CD14-positive monocyte (primary cell): ENCODE measurements at regions not wholly inside any gene's neighbourhood (a gene's known extent, or its start where the extent isn't known, plus 50 kb on each side); places are given as distances from the start of the nearest gene placed in this dataset.
"Not testable (repeated sequence)": the region's sequence is repeated elsewhere in the genome, so short reads cannot be mapped to it uniquely, and the experiment has no call there.

Experiments used
- DNase-seq, 3 donors: peaks; one replicate each; pipeline ENCODE4 v3.0.0-alpha.2; 2011 to 2022
- H2AFZ ChIP-seq: 2 replicates; pipeline ENCODE4 v1.6.0; 2012; ENCODE audit warnings: mild to moderate bottlenecking, low read depth, low read length, inconsistent platforms; ENCODE audit not compliant: insufficient read depth, poor library complexity, severe bottlenecking
- H3K27ac ChIP-seq, 2 donors: 1 replicate in 1 of 2; 2 replicates in 1 of 2; pipeline ENCODE4 v1.5.1; 2012 to 2013; ENCODE audit warnings: low read length in 2 of 2, control low read depth in 1 of 2, inconsistent platforms in 1 of 2, low read depth in 1 of 2, mild to moderate bottlenecking in 1 of 2
- H3K27me3 ChIP-seq, 2 donors: one replicate each; pipeline versions ENCODE4 v1.6.0 to v1.6.1; 2011 to 2013; ENCODE audit warnings: low read length in 2 of 2; ENCODE audit not compliant: control insufficient read depth in 2 of 2, insufficient read depth in 2 of 2
- H3K36me3 ChIP-seq, 2 donors: replicated peaks in 1 of 2; 1 replicate in 1 of 2; 2 replicates in 1 of 2; pipeline versions ENCODE4 v1.5.1 to v1.6.1; 2012 to 2013; ENCODE audit warnings: low read length in 2 of 2, control low read depth in 1 of 2, inconsistent platforms in 1 of 2, mild to moderate bottlenecking in 1 of 2; ENCODE audit not compliant: insufficient read depth in 2 of 2, control insufficient read depth in 1 of 2
- H3K4me1 ChIP-seq, 2 donors: 1 replicate in 1 of 2; 2 replicates in 1 of 2; pipeline versions ENCODE4 v1.5.1 to v1.6.1; 2012 to 2013; ENCODE audit warnings: low read length in 2 of 2, control low read depth in 1 of 2, inconsistent platforms in 1 of 2, mild to moderate bottlenecking in 1 of 2, moderate library complexity in 1 of 2; ENCODE audit not compliant: insufficient read depth in 2 of 2, control insufficient read depth in 1 of 2
- H3K4me2 ChIP-seq: replicated peaks from 2 replicates; pipeline ENCODE3; 2012; ENCODE audit warnings: low read length, moderate library complexity, mild to moderate bottlenecking; ENCODE audit not compliant: poor library complexity, severe bottlenecking; ENCODE audit errors: extremely low read depth
- H3K4me3 ChIP-seq, 3 experiments: fragments of 200-600 bp in 1 of 3; sonication (generic) in 1 of 3; replicated peaks in 1 of 3; 1 replicate in 2 of 3; 2 replicates in 1 of 3; pipeline ENCODE4 v1.5.1; 2011 to 2013; ENCODE audit warnings: low read length in 3 of 3, mild to moderate bottlenecking in 3 of 3, control low read depth in 2 of 3, low read depth in 2 of 3, inconsistent platforms in 1 of 3, moderate library complexity in 1 of 3
- H3K79me2 ChIP-seq: 2 replicates; pipeline ENCODE4 v1.6.0; 2012; ENCODE audit warnings: mild to moderate bottlenecking, control low read depth, inconsistent platforms, low read length, moderate library complexity; ENCODE audit not compliant: insufficient read depth
- H3K9ac ChIP-seq: 2 replicates; pipeline ENCODE4 v1.6.0; 2017; ENCODE audit warnings: low read length, mild to moderate bottlenecking; ENCODE audit not compliant: insufficient read depth, poor library complexity, severe bottlenecking
- H3K9me3 ChIP-seq, 2 donors: replicated peaks in 1 of 2; 1 replicate in 1 of 2; 2 replicates in 1 of 2; pipeline versions ENCODE4 v1.5.1 to v1.6.1; 2012 to 2013; ENCODE audit warnings: low read length in 2 of 2, control low read depth in 1 of 2; ENCODE audit not compliant: control insufficient read depth in 1 of 2, insufficient read depth in 1 of 2
- H4K20me1 ChIP-seq: 2 replicates; pipeline ENCODE4 v1.6.0; 2012; ENCODE audit warnings: mild to moderate bottlenecking, low read length, control low read depth, moderate library complexity; ENCODE audit not compliant: insufficient read depth
- H3K27ac Mint-ChIP-seq, 7 donors: one replicate each; pipeline ENCODE4 v1.8.0; 2020; ENCODE audit warnings: mild to moderate bottlenecking in 7 of 7, mixed read lengths in 7 of 7, moderate library complexity in 6 of 7, inconsistent platforms in 2 of 7
- H3K27me3 Mint-ChIP-seq, 3 donors: one replicate each; pipeline ENCODE4 v1.8.0; 2021 to 2022; ENCODE audit warnings: low read depth in 3 of 3, mild to moderate bottlenecking in 3 of 3, mixed read lengths in 3 of 3, moderate library complexity in 3 of 3, inconsistent platforms in 1 of 3
- H3K36me3 Mint-ChIP-seq, 2 donors: one replicate each; pipeline ENCODE4 v1.8.0; 2020; ENCODE audit warnings: mixed read lengths in 2 of 2, inconsistent platforms in 1 of 2, mild to moderate bottlenecking in 1 of 2
- H3K4me1 Mint-ChIP-seq: one replicate; pipeline ENCODE4 v1.8.0; 2020; ENCODE audit warnings: mild to moderate bottlenecking, mixed read lengths
- H3K4me3 Mint-ChIP-seq, 2 donors: one replicate each; pipeline ENCODE4 v1.8.0; 2020; ENCODE audit warnings: mild to moderate bottlenecking in 2 of 2, mixed read lengths in 2 of 2, moderate library complexity in 1 of 2
- H3K9me3 Mint-ChIP-seq, 7 donors: one replicate each; pipeline ENCODE4 v1.8.0; 2020 to 2022; ENCODE audit warnings: mixed read lengths in 7 of 7, mild to moderate bottlenecking in 6 of 7, moderate library complexity in 6 of 7, inconsistent platforms in 2 of 7
- WGBS: methylation state at CpG from one replicate; pipeline ENCODE4 v1.1.5; 2013; ENCODE audit warnings: missing lambda C conversion rate; ENCODE audit not compliant: insufficient coverage; 5-methylcytosine and 5-hydroxymethylcytosine counted together
- intact Hi-C, 2 donors: fragments of 100-400 bp; cut with micrococcal nuclease; formaldehyde crosslinking; loops; one replicate each; pipeline versions ENCODE4 v1.15.0 to v1.15.1; 2023

DNA sequence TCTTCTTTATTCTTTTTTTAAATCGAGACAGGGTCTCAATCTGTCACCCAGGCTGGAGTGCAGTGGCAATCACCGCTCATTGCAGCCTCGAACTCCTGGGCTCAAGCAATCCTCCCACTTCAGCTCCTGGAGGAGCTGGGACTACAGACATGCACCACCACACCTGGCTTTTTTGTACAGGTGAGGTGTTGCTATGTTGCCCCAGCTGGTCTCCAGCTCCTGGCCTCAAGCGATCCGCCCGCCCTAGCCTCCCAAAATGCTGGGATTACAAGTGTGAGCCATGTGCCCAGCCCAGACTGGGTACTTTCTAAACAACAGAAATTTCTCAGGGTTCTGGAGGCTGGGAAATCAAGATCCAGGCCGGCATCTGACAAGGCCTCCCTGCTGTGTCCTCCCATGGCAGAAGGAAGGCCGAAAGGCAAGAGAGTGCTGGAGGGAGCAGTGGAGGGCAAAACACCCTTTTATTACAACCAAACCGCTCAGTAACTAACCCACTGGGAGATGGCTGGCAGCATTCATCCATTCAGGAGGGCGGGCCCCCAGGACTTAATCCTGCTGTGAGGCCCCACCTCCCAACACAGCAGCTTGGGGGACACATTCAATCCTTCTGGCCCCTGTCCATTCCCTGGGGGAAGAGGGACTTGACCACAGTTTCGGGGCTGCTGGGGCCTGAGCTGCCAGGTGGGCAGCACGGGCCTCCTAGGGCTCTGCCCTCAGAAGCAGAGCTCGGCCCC lies 76.6 kb downstream of the KCNJ18 start:
- H3K9me3 ChIP-seq, H3K4me3 ChIP-seq, H3K27ac Mint-ChIP-seq, H3K4me1 ChIP-seq, H3K9ac ChIP-seq, DNase-seq, H3K4me3 Mint-ChIP-seq, H3K4me2 ChIP-seq, H3K27me3 Mint-ChIP-seq, H4K20me1 ChIP-seq, H2AFZ ChIP-seq, intact Hi-C loops, H3K27me3 ChIP-seq, H3K36me3 ChIP-seq, H3K27ac ChIP-seq, H3K4me1 Mint-ChIP-seq, H3K36me3 Mint-ChIP-seq, H3K79me2 ChIP-seq: not testable (repeated sequence)
- peaks cover 7 to 23% (median 12%) of the 10 kb centered on the region in 7 donors for H3K9me3 Mint-ChIP-seq
- WGBS: 81% methylated on average over 8 of the region's 13 CpGs

GRCh38 chr17:21769781-21770180 lies 77.5 kb downstream of the KCNJ18 start:
- intact Hi-C loops, H3K9ac ChIP-seq, H3K27me3 Mint-ChIP-seq, H3K4me1 Mint-ChIP-seq, DNase-seq, H3K79me2 ChIP-seq, H3K36me3 ChIP-seq, H2AFZ ChIP-seq, H3K4me3 Mint-ChIP-seq, H3K4me2 ChIP-seq, H3K4me3 ChIP-seq, H4K20me1 ChIP-seq, H3K27ac ChIP-seq, H3K36me3 Mint-ChIP-seq, H3K4me1 ChIP-seq, H3K27me3 ChIP-seq, H3K27ac Mint-ChIP-seq, H3K9me3 ChIP-seq: not testable (repeated sequence)
- WGBS: 88% methylated on average over 10 of the region's 16 CpGs
- H3K9me3 Mint-ChIP-seq: peaks cover 2 to 18% (median 6%) of the 10 kb centered on the region in 7 donors

GRCh38 chr17:21770466-21771446 lies 78.4 kb downstream of the KCNJ18 start:
- H3K4me1 ChIP-seq, H3K27ac Mint-ChIP-seq, H3K27me3 Mint-ChIP-seq, H3K4me3 Mint-ChIP-seq, DNase-seq, H3K79me2 ChIP-seq, H3K27me3 ChIP-seq, H3K27ac ChIP-seq, H3K36me3 ChIP-seq, H3K4me2 ChIP-seq, H3K36me3 Mint-ChIP-seq, H4K20me1 ChIP-seq, intact Hi-C loops, H3K4me3 ChIP-seq, H3K9ac ChIP-seq, H3K4me1 Mint-ChIP-seq, H2AFZ ChIP-seq, H3K9me3 ChIP-seq: not testable (repeated sequence)
- H3K9me3 Mint-ChIP-seq: peaks cover 0 to 12% (median 2%) of the 10 kb centered on the region in 7 donors
- WGBS: 39% methylated on average over 8 of the region's 70 CpGs
